ENCODE measurements at regions not wholly inside any gene's neighbourhood (a gene's known extent, or its start where the extent isn't known, plus 50 kb on each side); places are given as distances from the start of the nearest gene placed in this dataset.

- no peak for TF ChIP-seq CTCF (conservative IDR thresholded peaks at IDR 0.05)
- TF ChIP-seq EZH2 (IDR thresholded peaks at IDR 0.05; ENCODE audit: low read depth), result no peak
Measured at GRCh38 chr9:117952581-117952980, 248.4 kb downstream of the TLR4 start.
